ENCODE measurements at regions not wholly inside any gene's neighbourhood (a gene's known extent, or its start where the extent isn't known, plus 50 kb on each side); places are given as distances from the start of the nearest gene placed in this dataset.

GRCh38 chr11:130547761-130548490, 99.5 kb downstream of the ADAMTS15 start:
- no peak for TF ChIP-seq CTCF (IDR thresholded peaks at IDR 0.05)
- no peak for TF ChIP-seq POLR2A (IDR thresholded peaks at IDR 0.05)
- no peak for TF ChIP-seq EP300 (IDR thresholded peaks at IDR 0.05; ENCODE audit: low read depth)
- TF ChIP-seq POLR2AphosphoS5 (IDR thresholded peaks at IDR 0.05) = no peak

Data from transverse colon (tissue), 4 donors.